DND-41 (cell line): ENCODE measurements at regions not wholly inside any gene's neighbourhood (a gene's known extent, or its start where the extent isn't known, plus 50 kb on each side); places are given as distances from the start of the nearest gene placed in this dataset.

Source experiments
- CTCF ChIP-seq: IDR thresholded peaks from 2 replicates; pipeline ENCODE4 v1.5.1; 2012; ENCODE audit warnings: borderline replicate concordance, low read length, moderate library complexity, mild to moderate bottlenecking; ENCODE audit not compliant: poor library complexity, severe bottlenecking; ENCODE audit errors: extremely low read depth
- EZH2 ChIP-seq: IDR thresholded peaks from 3 replicates; pipeline ENCODE4 v1.6.1; 2012; ENCODE audit warnings: borderline replicate concordance, low read depth, mild to moderate bottlenecking, moderate library complexity, low read length, inconsistent platforms; ENCODE audit not compliant: severe bottlenecking

- TF ChIP-seq CTCF (no peak), EZH2 (no peak)
These were observed 571.1 kb upstream of the ID2 start for GRCh38 chr2:8110716-8111115.
